Retinal pigment epithelial cell (primary cell): ENCODE measurements at regions not wholly inside any gene's neighbourhood (a gene's known extent, or its start where the extent isn't known, plus 50 kb on each side); places are given as distances from the start of the nearest gene placed in this dataset.

Source experiments
- DNase-seq: peaks from one replicate; pipeline ENCODE4 v3.0.0-alpha.2; 2010; ENCODE audit warnings: low read depth
- H3K4me3 ChIP-seq: 2 replicates; pipeline ENCODE4 v1.5.1; 2011; ENCODE audit warnings: mild to moderate bottlenecking, low read length, control low read depth, moderate library complexity
- TF ChIP-seq, protein P1 (sequence below): conservative IDR thresholded peaks from 2 replicates; pipeline ENCODE4 v1.5.1; 2011; ENCODE audit warnings: low read depth, low read length, control low read depth, inconsistent platforms

DNA sequence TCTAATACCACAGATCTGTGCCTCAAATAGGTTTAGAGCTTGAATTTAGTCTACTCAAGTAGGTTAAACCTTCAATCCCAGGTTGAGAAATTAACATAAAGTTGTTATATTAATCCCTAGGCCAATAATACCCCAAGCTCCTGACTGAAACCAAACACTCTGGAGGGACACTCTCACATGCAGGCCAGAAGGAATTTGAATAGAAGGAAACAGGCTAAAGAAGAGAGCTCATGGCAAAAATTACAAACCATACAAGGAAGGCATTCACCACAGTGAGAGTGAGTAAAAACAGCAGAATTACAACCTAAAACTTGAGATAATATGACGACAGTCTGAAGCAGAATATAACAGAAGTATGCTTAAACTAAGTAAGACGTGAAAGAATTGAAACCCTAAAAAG lies 76.1 kb upstream of the PDK4 start:
- no peak for DNase-seq
- no peak overlapping the region for H3K4me3 ChIP-seq
- TF ChIP-seq, protein P1, sequence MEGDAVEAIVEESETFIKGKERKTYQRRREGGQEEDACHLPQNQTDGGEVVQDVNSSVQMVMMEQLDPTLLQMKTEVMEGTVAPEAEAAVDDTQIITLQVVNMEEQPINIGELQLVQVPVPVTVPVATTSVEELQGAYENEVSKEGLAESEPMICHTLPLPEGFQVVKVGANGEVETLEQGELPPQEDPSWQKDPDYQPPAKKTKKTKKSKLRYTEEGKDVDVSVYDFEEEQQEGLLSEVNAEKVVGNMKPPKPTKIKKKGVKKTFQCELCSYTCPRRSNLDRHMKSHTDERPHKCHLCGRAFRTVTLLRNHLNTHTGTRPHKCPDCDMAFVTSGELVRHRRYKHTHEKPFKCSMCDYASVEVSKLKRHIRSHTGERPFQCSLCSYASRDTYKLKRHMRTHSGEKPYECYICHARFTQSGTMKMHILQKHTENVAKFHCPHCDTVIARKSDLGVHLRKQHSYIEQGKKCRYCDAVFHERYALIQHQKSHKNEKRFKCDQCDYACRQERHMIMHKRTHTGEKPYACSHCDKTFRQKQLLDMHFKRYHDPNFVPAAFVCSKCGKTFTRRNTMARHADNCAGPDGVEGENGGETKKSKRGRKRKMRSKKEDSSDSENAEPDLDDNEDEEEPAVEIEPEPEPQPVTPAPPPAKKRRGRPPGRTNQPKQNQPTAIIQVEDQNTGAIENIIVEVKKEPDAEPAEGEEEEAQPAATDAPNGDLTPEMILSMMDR, result no peak

DNA sequence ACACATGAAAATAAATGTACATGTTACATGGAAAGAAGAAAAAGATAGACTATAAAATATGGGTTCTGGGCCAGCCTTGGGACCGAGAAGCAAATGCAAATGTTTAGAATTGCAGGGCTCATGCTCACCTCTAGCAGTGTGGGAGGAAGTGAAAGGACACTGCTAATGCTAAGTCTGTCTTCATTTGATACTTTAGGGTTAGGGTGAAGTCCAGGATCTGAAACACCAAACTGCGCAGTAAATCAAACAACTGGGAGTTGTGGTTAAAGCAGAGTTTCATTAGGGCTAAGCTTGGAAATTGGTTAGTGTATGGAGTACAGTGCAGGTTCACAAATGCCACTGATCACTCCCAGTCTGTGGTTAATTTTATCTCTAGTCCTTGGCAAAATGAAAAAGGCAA lies 73.2 kb upstream of the PDK4 start:
- H3K4me3 ChIP-seq, result no peak overlapping the region
- no peak for DNase-seq
- TF ChIP-seq, protein P1, result no peak

DNA sequence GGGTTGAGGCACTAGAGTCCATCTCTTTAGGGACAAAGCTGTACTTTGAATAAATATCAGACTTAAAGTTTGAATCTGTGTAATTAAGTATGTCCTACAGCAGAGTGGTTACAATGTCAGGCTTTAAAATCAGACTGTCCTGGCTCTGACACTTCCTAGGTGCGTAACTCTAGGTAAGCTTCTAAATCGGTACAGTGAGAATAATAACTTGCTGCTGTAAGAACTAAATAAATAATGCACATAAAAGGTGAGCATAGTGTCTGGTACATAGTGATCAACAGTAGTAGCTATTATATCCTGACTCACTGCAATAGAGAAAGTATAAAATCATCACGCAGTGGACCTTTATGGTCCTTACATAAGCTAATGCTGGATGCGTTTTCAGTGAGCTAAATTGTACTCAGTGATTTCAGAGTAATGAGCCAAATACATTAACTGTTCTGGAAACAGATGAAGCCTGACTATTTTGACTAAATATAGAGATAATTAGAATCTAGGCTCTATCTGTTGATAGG lies 72.2 kb upstream of the PDK4 start:
- no peak for DNase-seq
- TF ChIP-seq, protein P1, result no peak
- no peak overlapping the region for H3K4me3 ChIP-seq

DNA sequence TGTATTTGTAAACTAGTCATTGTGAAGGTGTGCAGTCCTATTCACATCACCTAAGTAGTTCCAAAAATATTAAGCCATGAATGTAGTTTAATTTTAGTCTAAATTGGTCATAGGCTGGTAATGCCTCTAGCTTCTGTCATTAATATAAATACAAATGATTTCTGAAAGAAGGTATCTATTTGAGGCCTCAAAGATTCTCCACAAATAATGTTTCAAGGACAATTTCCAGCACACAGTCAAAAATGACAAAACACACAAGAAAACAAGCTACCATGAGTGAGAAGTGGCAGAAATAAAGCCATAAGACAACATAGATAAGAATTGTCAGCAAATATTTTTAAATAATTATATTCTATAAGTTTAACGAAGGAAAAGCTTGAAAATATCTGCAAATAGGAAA lies 66.7 kb upstream of the PDK4 start:
- H3K4me3 ChIP-seq, result no peak overlapping the region
- DNase-seq, result no peak
- TF ChIP-seq, protein P1, result no peak

DNA sequence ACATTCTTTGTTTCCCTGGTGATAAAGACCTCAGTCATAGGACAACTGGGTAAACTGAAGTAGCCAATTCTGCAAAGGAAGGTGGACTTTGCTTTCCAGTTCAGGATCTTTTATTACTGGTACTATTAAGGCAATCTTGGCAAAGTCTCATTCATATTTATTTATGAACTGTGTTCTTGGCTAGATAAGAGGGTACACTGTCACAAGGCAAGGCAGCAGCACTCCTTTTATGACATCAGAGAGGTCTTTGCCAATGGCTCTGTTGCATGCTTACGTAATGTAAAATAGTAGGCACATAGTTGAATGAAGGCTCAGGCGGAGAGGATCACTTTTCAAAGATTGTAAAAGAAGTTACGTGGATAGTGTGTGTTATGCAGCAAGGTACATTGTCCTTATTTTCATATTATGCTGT lies 63.7 kb upstream of the PDK4 start:
- no peak for DNase-seq
- TF ChIP-seq, protein P1, result no peak
- no peak overlapping the region for H3K4me3 ChIP-seq

DNA sequence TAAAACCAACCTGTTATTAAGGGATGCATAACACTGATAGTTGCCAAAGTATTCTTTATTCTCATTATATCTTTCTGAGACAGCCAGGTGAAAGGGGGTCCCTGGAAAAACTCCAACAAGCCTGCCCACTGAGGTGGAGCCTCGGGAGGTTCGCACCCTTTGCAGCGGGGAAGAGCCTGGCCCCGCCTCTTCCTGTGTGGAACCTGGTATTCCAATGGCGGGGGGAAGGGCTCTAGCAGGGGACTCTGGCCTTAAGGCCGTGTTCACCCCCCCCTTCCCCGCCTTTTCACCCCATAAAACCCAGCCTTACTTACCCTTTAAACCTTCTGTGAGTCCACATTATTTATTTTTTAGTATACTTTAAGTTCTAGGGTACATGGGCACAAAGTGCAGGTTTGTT lies 62.4 kb upstream of the PDK4 start:
- TF ChIP-seq, protein P1, result no peak
- DNase-seq, result no peak
- no peak overlapping the region for H3K4me3 ChIP-seq

DNA sequence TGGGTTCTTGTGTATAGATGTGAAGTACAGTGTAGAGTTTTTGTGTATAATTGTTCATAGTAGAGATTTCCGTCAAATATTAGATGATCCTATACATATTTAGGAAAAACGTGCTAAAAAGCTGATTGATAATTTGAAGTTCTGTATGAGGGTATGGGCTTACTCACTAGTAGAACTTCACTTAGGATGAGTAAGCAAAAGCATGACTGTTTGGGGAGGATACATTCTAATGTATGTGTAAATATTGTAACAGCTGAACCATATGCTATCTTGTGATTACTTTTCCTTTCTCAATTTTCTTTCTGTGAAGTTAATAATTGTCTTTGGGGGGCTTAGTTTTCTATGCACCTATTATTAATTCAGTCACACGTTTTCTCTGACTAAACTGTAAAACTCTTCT lies 53.2 kb upstream of the PDK4 start:
- DNase-seq, result no peak
- H3K4me3 ChIP-seq, result no peak overlapping the region
- TF ChIP-seq, protein P1, result no peak
